Astrocyte (in vitro differentiated cells and primary cell): ENCODE measurements at regions not wholly inside any gene's neighbourhood (a gene's known extent, or its start where the extent isn't known, plus 50 kb on each side); places are given as distances from the start of the nearest gene placed in this dataset.
"Not testable (repeated sequence)": the region's sequence is repeated elsewhere in the genome, so short reads cannot be mapped to it uniquely, and the experiment has no call there.

Source experiments
- DNase-seq: peaks from one replicate; pipeline ENCODE4 v3.0.0-alpha.2; 2010; ENCODE audit warnings: low read depth
- FAIRE-seq: peaks from 2 replicates; lab custom pipeline; 2011; peaks lifted over from hg19 to GRCh38; lab: Jason Lieb, UNC
- H2AFZ ChIP-seq: 2 replicates; pipeline ENCODE4 v1.6.0; 2012; ENCODE audit warnings: low read depth, low read length, inconsistent platforms
- H3K27ac ChIP-seq: 2 replicates; pipeline ENCODE4 v1.5.1; 2011; ENCODE audit warnings: low read depth, low read length, inconsistent platforms
- H3K27me3 ChIP-seq: 2 replicates; pipeline ENCODE4 v1.6.0; 2011; ENCODE audit warnings: low read length, inconsistent platforms; ENCODE audit not compliant: insufficient read depth
- H3K36me3 ChIP-seq: 2 replicates; pipeline ENCODE4 v1.5.1; 2011; ENCODE audit warnings: low read length, inconsistent platforms; ENCODE audit not compliant: insufficient read depth
- H3K4me1 ChIP-seq: 2 replicates; pipeline ENCODE4 v1.5.1; 2011; ENCODE audit warnings: low read length, inconsistent platforms; ENCODE audit not compliant: insufficient read depth
- H3K4me2 ChIP-seq: 2 replicates; pipeline ENCODE4 v1.6.0; 2012; ENCODE audit warnings: low read length, inconsistent platforms
- H3K4me3 ChIP-seq: 2 replicates; pipeline ENCODE4 v1.5.1; 2011; ENCODE audit warnings: low read depth, mild to moderate bottlenecking, low read length, inconsistent platforms; ENCODE audit not compliant: insufficient read depth
- H3K79me2 ChIP-seq: 2 replicates; pipeline ENCODE4 v1.6.0; 2012; ENCODE audit warnings: mild to moderate bottlenecking, low read length, inconsistent platforms; ENCODE audit not compliant: insufficient read depth
- H3K9ac ChIP-seq: 2 replicates; pipeline ENCODE4 v1.6.0; 2012; ENCODE audit warnings: mild to moderate bottlenecking, low read length, inconsistent platforms
- H3K9me3 ChIP-seq: 2 replicates; pipeline ENCODE4 v1.5.1; 2012; ENCODE audit warnings: low read depth, mild to moderate bottlenecking, low read length, inconsistent platforms; ENCODE audit not compliant: insufficient read depth
- H4K20me1 ChIP-seq: 2 replicates; pipeline ENCODE4 v1.6.0; 2012; ENCODE audit warnings: low read length, inconsistent platforms; ENCODE audit not compliant: insufficient read depth
- H3K27ac Mint-ChIP-seq: one replicate; pipeline ENCODE4 v1.8.0; 2021; ENCODE audit warnings: mild to moderate bottlenecking, mixed read lengths; ENCODE audit not compliant: unreplicated experiment
- H3K27me3 Mint-ChIP-seq: one replicate; pipeline ENCODE4 v1.8.0; 2021; ENCODE audit warnings: low read depth, mixed read lengths; ENCODE audit not compliant: unreplicated experiment
- H3K36me3 Mint-ChIP-seq: one replicate; pipeline ENCODE4 v1.8.0; 2021; ENCODE audit warnings: low read depth, mixed read lengths; ENCODE audit not compliant: unreplicated experiment
- H3K4me1 Mint-ChIP-seq: one replicate; pipeline ENCODE4 v1.8.0; 2021; ENCODE audit warnings: low read depth, mixed read lengths; ENCODE audit not compliant: unreplicated experiment
- H3K4me3 Mint-ChIP-seq: one replicate; pipeline ENCODE4 v1.8.0; 2021; ENCODE audit warnings: mild to moderate bottlenecking, moderate library complexity, mixed read lengths; ENCODE audit not compliant: unreplicated experiment
- H3K9me3 Mint-ChIP-seq: one replicate; pipeline ENCODE4 v1.8.0; 2021; ENCODE audit warnings: mild to moderate bottlenecking, mixed read lengths; ENCODE audit not compliant: unreplicated experiment

GRCh38 chrX:92430574-92430973, 651.4 kb downstream of the PCDH11X start:
- H3K27me3 ChIP-seq, H3K36me3 Mint-ChIP-seq, H3K9me3 ChIP-seq, H3K4me2 ChIP-seq, H3K27ac ChIP-seq, H2AFZ ChIP-seq, H4K20me1 ChIP-seq, H3K36me3 ChIP-seq, H3K27ac Mint-ChIP-seq, H3K4me1 ChIP-seq, H3K27me3 Mint-ChIP-seq, DNase-seq, H3K4me3 Mint-ChIP-seq, H3K9ac ChIP-seq, H3K4me1 Mint-ChIP-seq, H3K79me2 ChIP-seq, H3K4me3 ChIP-seq, H3K9me3 Mint-ChIP-seq: not testable (repeated sequence)
- peak; percentile 49 for FAIRE-seq

GRCh38 chrX:92460539-92460938, 681.4 kb downstream of the PCDH11X start:
- not testable (repeated sequence) for H3K27ac ChIP-seq, H3K36me3 Mint-ChIP-seq, H3K27me3 Mint-ChIP-seq, H4K20me1 ChIP-seq, H3K4me3 ChIP-seq, H3K4me2 ChIP-seq, H3K4me3 Mint-ChIP-seq, H3K4me1 Mint-ChIP-seq, H3K4me1 ChIP-seq, H3K9me3 ChIP-seq, H2AFZ ChIP-seq, H3K79me2 ChIP-seq, H3K36me3 ChIP-seq, DNase-seq, H3K9me3 Mint-ChIP-seq, H3K27ac Mint-ChIP-seq, H3K9ac ChIP-seq, H3K27me3 ChIP-seq, FAIRE-seq

- not testable (repeated sequence) for H3K4me3 Mint-ChIP-seq, H3K9ac ChIP-seq, H3K27me3 Mint-ChIP-seq, H3K27ac ChIP-seq, DNase-seq, H3K36me3 Mint-ChIP-seq, H2AFZ ChIP-seq, H3K27me3 ChIP-seq, H3K36me3 ChIP-seq, H3K4me1 Mint-ChIP-seq, H4K20me1 ChIP-seq, H3K9me3 ChIP-seq, H3K4me1 ChIP-seq, H3K9me3 Mint-ChIP-seq, H3K27ac Mint-ChIP-seq, H3K4me2 ChIP-seq, H3K79me2 ChIP-seq, H3K4me3 ChIP-seq, FAIRE-seq
Measured at GRCh38 chrX:92480165-92480564, 701.0 kb downstream of the PCDH11X start.

- H3K27me3 Mint-ChIP-seq, H4K20me1 ChIP-seq, H3K27me3 ChIP-seq, H3K4me1 Mint-ChIP-seq, H2AFZ ChIP-seq, DNase-seq, H3K27ac ChIP-seq, H3K27ac Mint-ChIP-seq, H3K36me3 ChIP-seq, H3K9me3 Mint-ChIP-seq, FAIRE-seq, H3K9ac ChIP-seq, H3K79me2 ChIP-seq, H3K4me3 ChIP-seq, H3K4me2 ChIP-seq, H3K36me3 Mint-ChIP-seq, H3K9me3 ChIP-seq, H3K4me1 ChIP-seq, H3K4me3 Mint-ChIP-seq: not testable (repeated sequence)
Measured at GRCh38 chrX:92485487-92485886, 706.3 kb downstream of the PCDH11X start.

GRCh38 chrX:92515270-92515669, 736.1 kb downstream of the PCDH11X start:
- H3K4me1 ChIP-seq, FAIRE-seq, H3K4me1 Mint-ChIP-seq, H3K27ac Mint-ChIP-seq, H3K36me3 Mint-ChIP-seq, H3K27me3 ChIP-seq, H3K4me2 ChIP-seq, H3K4me3 Mint-ChIP-seq, H4K20me1 ChIP-seq, H3K36me3 ChIP-seq, H3K9me3 Mint-ChIP-seq, H2AFZ ChIP-seq, H3K79me2 ChIP-seq, H3K4me3 ChIP-seq, DNase-seq, H3K27me3 Mint-ChIP-seq, H3K9ac ChIP-seq, H3K27ac ChIP-seq, H3K9me3 ChIP-seq: not testable (repeated sequence)

- H4K20me1 ChIP-seq, H3K36me3 Mint-ChIP-seq, H3K27me3 ChIP-seq, H3K27me3 Mint-ChIP-seq, H3K9me3 Mint-ChIP-seq, H3K9ac ChIP-seq, H3K4me3 Mint-ChIP-seq, H3K27ac Mint-ChIP-seq, H3K9me3 ChIP-seq, H3K4me3 ChIP-seq, H3K27ac ChIP-seq, DNase-seq, H3K4me1 Mint-ChIP-seq, H3K4me1 ChIP-seq, H3K79me2 ChIP-seq, H2AFZ ChIP-seq, H3K4me2 ChIP-seq, H3K36me3 ChIP-seq: not testable (repeated sequence)
- peak; percentile 32 for FAIRE-seq
Measured at GRCh38 chrX:92528995-92529394, 749.8 kb downstream of the PCDH11X start.
